NCI-H146 (cell line): ENCODE measurements at regions not wholly inside any gene's neighbourhood (a gene's known extent, or its start where the extent isn't known, plus 50 kb on each side); places are given as distances from the start of the nearest gene placed in this dataset.

Source experiments
- DNase-seq: peaks from one replicate; lab custom pipeline; 2025; lab: John Stamatoyannopoulos, UW

- DNase-seq: no peak
These were observed 806.7 kb upstream of the ADGRL2 start for GRCh38 chr1:80994038-80994437.

GRCh38 chr1:80993154-80993980 is 807.4 kb upstream of the ADGRL2 start:
- no peak for DNase-seq

- no peak for DNase-seq
These were observed 811.3 kb upstream of the ADGRL2 start for GRCh38 chr1:80989455-80989854.

- no peak for DNase-seq
These were observed 811.8 kb upstream of the ADGRL2 start for GRCh38 chr1:80988926-80989325.

- peak; percentile 41 for DNase-seq
These were observed 812.9 kb upstream of the ADGRL2 start for GRCh38 chr1:80987824-80988223.

GRCh38 chr1:80987106-80987505 is 813.6 kb upstream of the ADGRL2 start:
- peak; percentile 6 for DNase-seq

- no peak for DNase-seq
These were observed 817.9 kb upstream of the ADGRL2 start for GRCh38 chr1:80982831-80983230.

GRCh38 chr1:80973101-80973500 is 827.6 kb upstream of the ADGRL2 start:
- DNase-seq: no peak

- DNase-seq: no peak
These were observed 834.5 kb upstream of the ADGRL2 start for GRCh38 chr1:80966266-80966665.

- DNase-seq: no peak
These were observed 838.2 kb upstream of the ADGRL2 start for GRCh38 chr1:80962564-80962963.

GRCh38 chr1:80961464-80962190 is 839.1 kb upstream of the ADGRL2 start:
- no peak for DNase-seq

GRCh38 chr1:80933346-80933745 is 867.4 kb upstream of the ADGRL2 start:
- no peak for DNase-seq

- no peak for DNase-seq
These were observed 869.6 kb upstream of the ADGRL2 start for GRCh38 chr1:80931178-80931577.

- no peak for DNase-seq
These were observed 870.7 kb upstream of the ADGRL2 start for GRCh38 chr1:80929868-80930508.

GRCh38 chr1:80926531-80926930 is 874.2 kb upstream of the ADGRL2 start:
- DNase-seq: no peak

GRCh38 chr1:80925130-80925805 is 875.5 kb upstream of the ADGRL2 start:
- DNase-seq: no peak

GRCh38 chr1:80924290-80924689 is 876.4 kb upstream of the ADGRL2 start:
- DNase-seq: no peak

GRCh38 chr1:80922906-80923305 is 877.8 kb upstream of the ADGRL2 start:
- DNase-seq: no peak

GRCh38 chr1:80919426-80919825 is 881.3 kb upstream of the ADGRL2 start:
- no peak for DNase-seq

- DNase-seq: no peak
These were observed 882.4 kb upstream of the ADGRL2 start for GRCh38 chr1:80918380-80918779.

GRCh38 chr1:80917826-80918225 is 882.9 kb upstream of the ADGRL2 start:
- no peak for DNase-seq

GRCh38 chr1:80917225-80917624 is 883.5 kb upstream of the ADGRL2 start:
- DNase-seq: no peak
